Keratinocyte (primary cell): ENCODE measurements at regions not wholly inside any gene's neighbourhood (a gene's known extent, or its start where the extent isn't known, plus 50 kb on each side); places are given as distances from the start of the nearest gene placed in this dataset.

Experiments
- DNase-seq: peaks from one replicate; pipeline ENCODE4 v3.0.0-alpha.2; 2011; ENCODE audit warnings: low read depth, missing footprints, low spot score
- FAIRE-seq: peaks from 2 replicates; lab custom pipeline; 2011; peaks lifted over from hg19 to GRCh38; lab: Jason Lieb, UNC
- H2AFZ ChIP-seq: 2 replicates; pipeline ENCODE4 v1.6.0; 2012; ENCODE audit warnings: low read length, control low read depth, inconsistent platforms; ENCODE audit not compliant: control insufficient read depth
- H3K27ac ChIP-seq: 2 replicates; pipeline ENCODE4 v1.5.1; 2011; ENCODE audit warnings: low read length; ENCODE audit not compliant: control insufficient read depth, insufficient read depth
- H3K27me3 ChIP-seq: 3 replicates; pipeline ENCODE4 v1.6.0; 2011; ENCODE audit warnings: low read length; ENCODE audit not compliant: control insufficient read depth, insufficient read depth; ENCODE audit errors: extremely low read depth
- H3K36me3 ChIP-seq, 2 experiments: 2 replicates in 1 of 2; 3 replicates in 1 of 2; pipeline ENCODE4 v1.5.1; 2011; ENCODE audit warnings: low read length in 2 of 2, mild to moderate bottlenecking in 1 of 2; ENCODE audit not compliant: control insufficient read depth in 2 of 2, insufficient read depth in 2 of 2; ENCODE audit errors: extremely low read depth in 1 of 2
- H3K4me1 ChIP-seq: 3 replicates; pipeline ENCODE4 v1.5.1; 2011; ENCODE audit warnings: low read length; ENCODE audit not compliant: control insufficient read depth, insufficient read depth; ENCODE audit errors: extremely low read depth
- H3K4me2 ChIP-seq: 3 replicates; pipeline ENCODE4 v1.6.0; 2011; ENCODE audit warnings: low read depth, low read length; ENCODE audit not compliant: control insufficient read depth, insufficient read depth; ENCODE audit errors: extremely low read depth
- H3K4me3 ChIP-seq, 3 experiments: fragments of 200-600 bp in 1 of 3; sonication (generic) in 1 of 3; 2 replicates in 2 of 3; 3 replicates in 1 of 3; pipeline ENCODE4 v1.5.1; 2011 to 2016; ENCODE audit warnings: low read length in 3 of 3, mild to moderate bottlenecking in 3 of 3, control low read depth in 2 of 3, inconsistent platforms in 1 of 3, low read depth in 1 of 3, mixed read lengths in 1 of 3, mixed run types in 1 of 3, moderate library complexity in 1 of 3; ENCODE audit not compliant: control insufficient read depth in 2 of 3, insufficient read depth in 2 of 3; ENCODE audit errors: extremely low read depth in 1 of 3
- H3K79me2 ChIP-seq: 2 replicates; pipeline ENCODE4 v1.6.0; 2012; ENCODE audit warnings: low read length; ENCODE audit not compliant: control insufficient read depth, insufficient read depth
- H3K9ac ChIP-seq: 3 replicates; pipeline ENCODE4 v1.6.0; 2011; ENCODE audit warnings: low read length; ENCODE audit not compliant: control insufficient read depth, insufficient read depth; ENCODE audit errors: extremely low read depth
- H3K9me1 ChIP-seq: 3 replicates; pipeline ENCODE4 v1.6.0; 2011; ENCODE audit warnings: low read length; ENCODE audit not compliant: control insufficient read depth, insufficient read depth; ENCODE audit errors: extremely low read depth
- H3K9me3 ChIP-seq: 2 replicates; pipeline ENCODE4 v1.5.1; 2012; ENCODE audit warnings: low read depth, low read length; ENCODE audit not compliant: control insufficient read depth
- H4K20me1 ChIP-seq: 3 replicates; pipeline ENCODE4 v1.6.0; 2011; ENCODE audit warnings: low read length; ENCODE audit not compliant: control insufficient read depth, insufficient read depth; ENCODE audit errors: extremely low read depth
- CTCF ChIP-seq, 3 experiments: IDR thresholded peaks in 1 of 3; conservative IDR thresholded peaks in 1 of 3; optimal IDR thresholded peaks in 1 of 3; 2 replicates in 2 of 3; 3 replicates in 1 of 3; pipeline versions ENCODE3 to v1.5.1; 2011; ENCODE audit warnings: low read length in 3 of 3, mild to moderate bottlenecking in 3 of 3, moderate library complexity in 2 of 3, control low read depth in 1 of 3, inconsistent platforms in 1 of 3; ENCODE audit not compliant: insufficient read depth in 2 of 3; ENCODE audit errors: extremely low read depth in 1 of 3
- EZH2 ChIP-seq: IDR thresholded peaks from one replicate; pipeline ENCODE4 v1.6.1; 2012; ENCODE audit warnings: inconsistent platforms, mild to moderate bottlenecking, low read length, moderate library complexity
- dilution Hi-C: fragments of 300-500 bp; cut with MboI; formaldehyde crosslinking; loops from one replicate; pipeline ENCODE4 v1.7.0; 2020; ENCODE audit warnings: low sequenced_read_pairs; ENCODE audit not compliant: extremely low pct_ligation_motif_present

DNA sequence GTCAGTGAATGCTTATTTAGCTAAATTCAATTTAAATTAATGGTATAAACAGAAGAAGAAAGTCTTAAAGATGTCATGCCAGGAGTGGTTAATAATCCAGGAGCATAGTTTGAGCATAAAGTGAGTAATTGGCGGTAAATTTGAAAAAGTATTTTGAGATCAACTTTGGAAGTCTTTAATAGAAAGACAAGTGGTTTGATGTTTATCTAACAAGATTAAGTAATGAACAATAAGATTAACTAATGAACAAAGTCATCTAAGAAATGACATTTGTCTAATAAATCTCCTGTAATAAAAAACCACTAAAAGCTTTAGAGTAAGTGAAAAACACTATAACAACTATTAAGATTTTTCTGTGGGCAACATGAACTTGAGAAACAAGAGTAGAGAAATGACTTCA lies 112.8 kb downstream of the CAPZA3 start:
- DNase-seq (no peak), FAIRE-seq (no peak)
- H3K27ac ChIP-seq = no peak overlapping the region
- H2AFZ ChIP-seq = no peak overlapping the region
- TF ChIP-seq EZH2 = no peak
- TF ChIP-seq CTCF (optimal IDR thresholded peaks at IDR 0.05 in 1 of 3, IDR thresholded peaks at IDR 0.05 in 1 of 3, conservative IDR thresholded peaks at IDR 0.05 in 1 of 3; ENCODE audit: extremely low read depth in 1 of 3, insufficient read depth in 2 of 3, low read length in 3 of 3) = no peak
- H3K4me2 ChIP-seq = no peak overlapping the region
- H3K4me1 ChIP-seq = no peaks in the 10 kb centered on the region
- H3K27me3 ChIP-seq = no peaks in the 10 kb centered on the region
- H3K9me1 ChIP-seq = no peaks in the 10 kb centered on the region
- H3K9me3 ChIP-seq = no peaks in the 10 kb centered on the region
- H4K20me1 ChIP-seq = no peaks in the 10 kb centered on the region
- no peaks in the 10 kb centered on the region for H3K36me3 ChIP-seq
- no peaks in the 10 kb centered on the region for H3K79me2 ChIP-seq
- H3K4me3 ChIP-seq = no peak overlapping the region
- H3K9ac ChIP-seq = no peak overlapping the region
- dilution Hi-C loops = no loop called here

DNA sequence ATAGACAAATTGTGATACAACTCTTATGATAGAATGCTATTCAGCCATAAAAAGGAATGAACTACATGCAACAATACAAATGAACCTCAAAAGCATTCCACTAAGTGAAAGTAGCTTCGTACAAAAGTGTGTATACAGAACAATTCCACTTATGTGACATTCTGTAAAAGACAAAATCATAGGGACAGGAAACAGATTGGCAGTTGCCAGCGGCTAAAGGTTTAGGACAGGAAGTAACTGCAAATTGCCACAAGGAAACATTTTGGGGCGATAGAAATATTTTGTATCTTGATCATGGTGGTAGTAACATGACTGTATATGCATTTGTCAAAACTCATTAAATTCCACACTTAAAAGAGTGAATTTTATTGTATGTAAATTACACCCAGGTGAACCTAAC lies 113.4 kb downstream of the CAPZA3 start:
- no peak overlapping the region for H3K4me3 ChIP-seq
- FAIRE-seq (no peak), DNase-seq (no peak)
- no peaks in the 10 kb centered on the region for H3K4me1 ChIP-seq
- H3K79me2 ChIP-seq = no peaks in the 10 kb centered on the region
- dilution Hi-C loops = no loop called here
- no peaks in the 10 kb centered on the region for H3K27me3 ChIP-seq
- no peak for TF ChIP-seq CTCF (optimal IDR thresholded peaks at IDR 0.05 in 1 of 3, IDR thresholded peaks at IDR 0.05 in 1 of 3, conservative IDR thresholded peaks at IDR 0.05 in 1 of 3; ENCODE audit: extremely low read depth in 1 of 3, insufficient read depth in 2 of 3, low read length in 3 of 3)
- TF ChIP-seq EZH2 = no peak
- no peak overlapping the region for H3K9ac ChIP-seq
- no peaks in the 10 kb centered on the region for H3K9me1 ChIP-seq
- no peak overlapping the region for H3K27ac ChIP-seq
- H4K20me1 ChIP-seq = no peaks in the 10 kb centered on the region
- H3K36me3 ChIP-seq = no peaks in the 10 kb centered on the region
- H2AFZ ChIP-seq = no peak overlapping the region
- H3K9me3 ChIP-seq = no peaks in the 10 kb centered on the region
- H3K4me2 ChIP-seq = no peak overlapping the region
